ENCODE measurements at regions not wholly inside any gene's neighbourhood (a gene's known extent, or its start where the extent isn't known, plus 50 kb on each side); places are given as distances from the start of the nearest gene placed in this dataset.

DNA sequence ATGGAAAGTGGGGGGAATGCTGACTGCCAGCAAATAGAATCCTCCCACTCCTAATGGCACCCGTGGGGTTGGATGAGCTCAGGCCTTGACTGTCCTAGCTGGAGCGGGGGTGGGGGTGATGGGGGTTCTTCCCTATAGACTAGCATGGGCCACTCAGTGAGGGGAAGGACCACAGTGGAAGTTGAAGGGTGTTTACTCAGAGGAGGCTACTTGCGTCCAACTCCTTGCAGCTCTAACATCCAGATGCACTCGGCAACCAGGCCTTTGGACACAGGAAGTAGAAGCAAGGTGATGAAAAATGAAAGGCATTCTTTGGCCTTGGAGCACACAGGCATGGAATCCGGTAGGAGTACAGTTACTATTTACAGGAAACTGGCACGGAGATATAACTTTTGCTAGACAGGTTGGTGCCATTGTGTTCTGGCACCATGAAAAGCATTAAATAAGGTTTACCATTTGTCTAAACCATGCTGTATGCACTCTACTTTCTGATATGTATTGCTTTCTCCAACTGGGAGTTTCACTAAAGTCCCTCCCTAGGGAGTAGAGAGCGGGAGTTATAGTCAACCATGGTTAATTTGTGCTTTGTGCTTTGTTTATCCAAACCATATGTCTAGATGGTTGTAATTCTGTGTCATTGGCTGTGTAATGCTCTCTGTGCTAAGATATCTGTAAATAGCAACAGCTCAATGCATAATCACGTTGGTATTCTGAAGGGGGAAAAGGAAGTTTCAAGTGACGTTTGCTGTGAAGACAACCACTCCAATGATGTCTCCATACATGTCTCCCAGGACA is 125.3 kb downstream of the TSHZ3 start:
- TF ChIP-seq GATA3 (IDR thresholded peaks at IDR 0.05; ENCODE audit: low read depth, low read length) (no peak), GATA2 (IDR thresholded peaks at IDR 0.05; ENCODE audit: low read depth, low read length) (no peak)

DNA sequence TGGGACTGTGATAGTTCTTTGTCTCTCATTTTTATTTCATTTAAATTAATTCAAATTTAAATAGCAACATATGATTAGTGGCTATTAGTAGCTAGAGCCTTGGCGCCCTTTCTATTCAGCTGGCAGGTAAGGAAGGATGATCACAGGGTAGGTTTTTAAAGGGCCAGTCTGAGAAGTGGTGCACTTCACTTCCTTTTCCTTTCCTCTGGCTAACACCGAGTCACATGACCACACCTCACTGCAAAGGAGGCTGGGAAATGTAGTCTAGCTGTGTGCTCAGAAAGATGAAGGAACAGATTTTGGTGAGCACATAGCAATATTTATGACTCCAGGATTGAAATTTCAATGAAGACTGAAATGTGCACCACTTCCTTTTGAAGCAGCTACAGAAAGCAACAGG is 128.7 kb downstream of the TSHZ3 start:
- TF ChIP-seq GATA2 (IDR thresholded peaks at IDR 0.05; ENCODE audit: low read depth, low read length) (no peak), GATA3 (IDR thresholded peaks at IDR 0.05; ENCODE audit: low read depth, low read length) (no peak)

DNA sequence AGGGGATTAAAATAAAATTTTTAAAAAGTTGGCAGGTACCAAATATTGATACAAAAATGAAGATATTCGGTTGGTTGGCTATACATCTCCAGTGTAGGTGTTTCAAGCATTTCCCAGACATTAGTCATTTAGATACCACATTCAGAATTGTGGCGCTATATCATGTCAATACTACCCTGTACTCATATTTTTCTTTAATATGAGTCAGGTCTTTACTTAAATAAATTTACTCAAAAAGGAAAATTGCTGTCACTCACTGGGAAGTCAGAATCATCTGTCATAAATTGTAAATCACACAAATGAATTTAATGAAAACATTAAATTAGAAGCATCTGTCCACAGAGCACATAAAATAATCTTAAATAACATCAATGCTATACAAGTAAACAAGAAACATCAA is 134.2 kb downstream of the TSHZ3 start:
- TF ChIP-seq GATA2 (IDR thresholded peaks at IDR 0.05; ENCODE audit: low read depth, low read length) = no peak
- no peak for TF ChIP-seq GATA3 (IDR thresholded peaks at IDR 0.05; ENCODE audit: low read depth, low read length)

DNA sequence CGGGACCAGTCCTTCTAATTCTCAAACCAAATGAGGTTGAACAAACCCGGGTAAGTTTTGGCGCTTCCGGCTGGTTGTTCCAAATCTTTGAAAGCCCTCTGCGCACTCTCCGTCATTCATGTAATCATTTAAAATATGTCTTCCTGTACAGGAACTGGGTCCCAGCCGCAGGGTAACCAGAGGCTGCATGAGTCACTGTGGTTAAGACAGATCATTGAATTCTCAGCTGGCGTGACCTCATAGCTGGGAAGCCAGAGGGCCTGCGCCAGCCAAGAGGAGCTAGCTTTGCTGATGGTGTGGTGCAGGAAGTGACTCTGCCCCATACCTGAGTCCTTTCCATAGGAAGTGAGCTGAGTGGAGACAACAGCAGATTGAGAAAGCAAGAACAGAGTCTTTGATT is 135.2 kb downstream of the TSHZ3 start:
- TF ChIP-seq GATA3 (IDR thresholded peaks at IDR 0.05; ENCODE audit: low read depth, low read length) = no peak
- no peak for TF ChIP-seq GATA2 (IDR thresholded peaks at IDR 0.05; ENCODE audit: low read depth, low read length)

DNA sequence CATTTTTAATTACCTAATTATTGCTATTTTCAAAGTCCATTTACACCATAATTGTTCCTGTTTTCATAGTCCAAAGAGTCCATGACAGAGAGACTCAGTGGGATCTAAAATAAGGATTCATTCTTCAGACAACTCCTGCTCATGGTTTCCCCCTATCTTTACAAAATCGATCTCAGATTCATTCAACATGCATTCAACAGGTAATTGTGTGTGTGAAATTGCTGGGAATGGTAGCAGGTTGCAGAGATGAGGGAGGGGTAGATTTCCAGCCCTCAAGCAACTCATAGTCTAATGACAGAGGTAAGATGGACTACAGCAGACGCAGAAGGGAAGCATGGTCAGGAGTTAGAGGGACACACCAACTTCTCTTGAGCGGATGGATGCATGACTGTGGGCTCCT is 138.1 kb downstream of the TSHZ3 start:
- TF ChIP-seq GATA3 (IDR thresholded peaks at IDR 0.05; ENCODE audit: low read depth, low read length) (no peak), GATA2 (IDR thresholded peaks at IDR 0.05; ENCODE audit: low read depth, low read length) (no peak)

DNA sequence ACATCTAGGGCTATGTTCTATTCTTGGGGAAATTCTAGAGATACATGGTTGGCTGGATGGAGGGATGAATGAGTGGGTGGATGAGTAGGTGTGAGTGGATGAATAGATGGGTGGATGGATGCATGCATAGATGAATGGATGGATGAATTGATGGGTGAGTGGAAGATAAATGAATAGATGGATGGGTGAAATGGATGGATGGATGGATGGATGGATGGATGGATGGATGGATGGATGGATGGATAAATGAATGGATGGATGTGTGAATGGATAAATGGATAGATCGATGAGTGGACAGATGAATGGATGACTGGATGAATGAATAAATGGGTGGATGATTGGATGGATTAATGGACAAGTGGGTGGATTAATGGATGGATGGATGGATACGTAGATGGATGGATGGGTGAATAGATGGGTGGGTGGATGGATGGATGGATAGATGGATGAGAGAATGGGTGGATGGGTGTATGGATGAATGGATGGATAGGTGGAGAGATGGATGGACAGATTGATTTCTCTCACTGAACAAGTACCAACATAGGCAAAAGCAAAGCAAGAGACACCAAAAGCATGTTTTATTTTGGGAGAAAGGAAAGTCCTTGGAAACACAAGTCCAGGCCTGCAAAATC is 143.2 kb downstream of the TSHZ3 start:
- TF ChIP-seq GATA2 (IDR thresholded peaks at IDR 0.05; ENCODE audit: low read depth, low read length) (no peak), GATA3 (IDR thresholded peaks at IDR 0.05; ENCODE audit: low read depth, low read length) (no peak)

DNA sequence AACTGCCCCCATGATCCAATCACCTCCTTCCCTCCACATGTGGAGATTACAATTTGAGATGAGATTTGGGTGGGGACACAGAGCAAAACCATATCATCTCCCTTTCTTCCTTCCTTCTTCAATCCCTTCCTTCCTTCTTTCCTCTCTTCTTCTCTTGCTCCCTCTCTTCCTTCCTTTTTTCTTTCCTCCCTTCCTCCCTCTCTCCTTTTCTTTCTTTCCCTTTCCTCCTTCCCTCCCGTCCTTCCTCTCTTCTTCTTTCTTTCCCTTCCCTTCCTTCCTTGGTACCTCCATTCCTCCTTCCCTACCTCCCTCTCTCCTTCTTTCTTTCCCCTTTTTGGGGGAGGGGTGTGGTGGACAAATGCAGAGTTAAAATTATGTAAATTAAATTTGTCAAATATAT is 145.1 kb downstream of the TSHZ3 start:
- TF ChIP-seq GATA3 (IDR thresholded peaks at IDR 0.05; ENCODE audit: low read depth, low read length) (no peak), GATA2 (IDR thresholded peaks at IDR 0.05; ENCODE audit: low read depth, low read length) (no peak)

DNA sequence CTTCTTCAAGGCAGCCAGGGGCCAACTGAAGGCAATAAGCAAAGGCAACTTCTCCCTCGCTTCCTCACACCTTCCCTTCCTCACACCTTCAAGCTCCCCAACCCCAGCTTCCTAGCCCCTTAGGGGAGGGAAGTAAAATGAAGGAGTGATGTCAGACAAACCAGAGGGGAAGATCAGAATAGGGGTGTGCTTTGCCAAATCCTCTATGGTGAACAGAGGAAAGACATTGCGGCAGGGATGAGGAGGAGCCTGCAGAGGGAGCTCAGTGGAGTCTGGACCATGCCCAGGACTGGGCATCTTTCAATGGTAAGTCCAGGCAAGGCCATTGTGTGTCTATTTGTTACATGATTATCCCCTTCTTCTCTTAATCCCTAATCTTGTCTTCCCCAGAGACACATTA is 164.0 kb downstream of the TSHZ3 start:
- no peak for TF ChIP-seq GATA3 (IDR thresholded peaks at IDR 0.05; ENCODE audit: low read depth, low read length)
- no peak for TF ChIP-seq GATA2 (IDR thresholded peaks at IDR 0.05; ENCODE audit: low read depth, low read length)

DNA sequence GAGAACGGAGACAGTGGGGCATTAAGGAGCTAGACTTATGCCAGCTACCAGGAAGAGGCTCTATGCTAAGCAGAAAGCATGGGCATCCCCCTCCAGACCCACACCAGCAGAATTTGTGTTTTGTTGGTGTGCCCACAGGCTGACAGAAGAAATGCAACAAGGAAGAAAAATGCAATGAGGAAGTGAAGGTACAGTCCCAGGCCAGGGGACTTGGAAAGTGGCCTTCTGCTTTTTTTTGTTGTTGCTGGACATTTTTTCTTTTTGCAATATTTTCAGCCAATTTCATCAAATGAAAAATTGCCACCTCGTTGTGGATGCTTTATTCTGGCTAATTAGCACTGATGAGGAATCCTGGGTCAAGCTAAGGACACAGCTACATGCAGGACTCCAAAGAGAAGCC is 167.7 kb downstream of the TSHZ3 start:
- TF ChIP-seq GATA3 (IDR thresholded peaks at IDR 0.05; ENCODE audit: low read depth, low read length) = no peak
- TF ChIP-seq GATA2 (IDR thresholded peaks at IDR 0.05; ENCODE audit: low read depth, low read length) = no peak

DNA sequence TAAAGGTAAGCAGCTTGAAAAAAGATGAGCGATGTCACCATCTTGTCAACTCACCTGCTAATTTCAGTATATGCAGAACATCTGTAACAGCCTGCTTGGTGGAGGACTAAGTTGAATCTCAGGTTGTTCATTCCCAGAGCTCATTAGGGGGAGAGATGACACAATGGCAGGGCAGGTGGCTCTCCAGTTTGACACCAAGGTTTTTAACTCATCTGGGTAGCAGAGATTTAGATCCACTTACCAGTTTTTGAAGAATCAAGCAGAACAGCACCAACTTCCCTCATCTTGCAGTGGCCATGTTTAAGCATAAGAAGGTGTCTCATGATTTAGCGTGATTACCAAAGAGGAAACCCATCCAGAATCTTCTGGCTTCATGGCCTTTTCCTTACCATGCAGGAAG is 168.3 kb downstream of the TSHZ3 start:
- TF ChIP-seq GATA3 (IDR thresholded peaks at IDR 0.05; ENCODE audit: low read depth, low read length) (no peak), GATA2 (IDR thresholded peaks at IDR 0.05; ENCODE audit: low read depth, low read length) (no peak)

DNA sequence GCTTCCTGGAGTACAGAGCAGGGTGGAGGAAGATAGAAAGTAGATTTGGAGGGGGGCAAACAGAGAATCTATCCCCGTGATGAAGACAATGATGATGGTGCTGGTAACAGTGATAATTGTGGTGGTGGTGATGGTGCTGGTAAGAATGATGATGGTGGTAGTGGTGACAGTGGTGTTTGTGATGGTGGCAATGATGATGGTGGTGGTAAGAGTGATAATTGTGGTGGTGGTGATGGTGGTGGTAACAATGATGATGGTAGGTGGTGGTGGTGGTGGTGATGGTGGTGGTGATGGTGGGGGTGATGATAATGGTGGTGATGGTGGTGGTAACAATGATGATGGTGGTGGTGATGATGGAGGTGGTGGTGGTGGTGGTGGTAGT is 169.8 kb downstream of the TSHZ3 start:
- TF ChIP-seq GATA2 (IDR thresholded peaks at IDR 0.05; ENCODE audit: low read depth, low read length) = no peak
- TF ChIP-seq GATA3 (IDR thresholded peaks at IDR 0.05; ENCODE audit: low read depth, low read length) = no peak

DNA sequence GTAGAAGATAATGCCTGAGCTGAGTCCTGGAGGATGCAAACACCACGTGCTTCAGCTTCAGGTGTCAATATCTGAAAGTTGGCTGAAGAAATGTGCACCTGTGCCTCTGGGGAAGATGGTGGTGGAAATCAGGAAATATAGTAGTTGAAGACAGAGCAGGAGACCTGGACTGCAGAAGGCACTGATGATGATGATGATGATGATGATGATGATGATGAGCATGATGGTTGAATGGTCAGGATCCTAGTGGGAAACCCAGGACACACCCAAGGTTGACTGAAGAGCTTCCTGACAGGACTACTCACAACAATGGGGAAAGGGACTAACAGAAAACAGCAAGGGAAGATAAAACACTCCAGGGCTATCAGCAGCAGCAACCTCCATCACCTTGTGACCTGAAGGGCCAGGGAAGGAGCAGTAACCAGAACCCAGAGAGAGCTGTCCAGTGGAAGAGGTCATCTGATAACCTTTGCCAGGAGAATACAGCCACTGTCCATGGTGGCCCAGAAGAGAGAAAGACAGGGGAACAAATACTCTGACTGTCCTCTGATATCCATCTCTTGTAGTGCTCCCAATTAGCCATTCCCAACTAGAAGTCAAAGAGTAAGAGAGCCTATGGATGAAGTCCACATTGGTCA is 170.3 kb downstream of the TSHZ3 start:
- TF ChIP-seq GATA3 (IDR thresholded peaks at IDR 0.05; ENCODE audit: low read depth, low read length) (no peak), GATA2 (IDR thresholded peaks at IDR 0.05; ENCODE audit: low read depth, low read length) (no peak)

DNA sequence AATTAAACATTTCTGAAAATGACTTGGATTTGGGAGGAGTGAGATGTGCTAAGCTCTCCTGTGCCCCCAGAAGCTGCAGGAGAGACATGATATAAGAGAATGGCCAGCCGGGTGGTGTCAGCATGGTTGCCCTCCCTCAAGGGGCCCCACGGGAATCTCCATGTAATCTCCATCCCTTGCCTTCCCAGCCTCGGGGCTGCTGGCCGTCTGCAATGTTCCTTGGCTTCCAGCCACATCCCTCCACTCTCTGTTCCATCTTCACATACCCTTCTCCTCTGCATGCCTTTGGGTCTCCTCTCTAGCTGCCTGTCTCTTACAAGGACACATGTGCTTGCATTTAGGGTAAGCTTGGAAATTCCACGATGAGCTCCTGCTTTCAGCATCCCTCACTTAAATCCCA is 172.0 kb downstream of the TSHZ3 start:
- TF ChIP-seq GATA2 (IDR thresholded peaks at IDR 0.05; ENCODE audit: low read depth, low read length) = no peak
- no peak for TF ChIP-seq GATA3 (IDR thresholded peaks at IDR 0.05; ENCODE audit: low read depth, low read length)

DNA sequence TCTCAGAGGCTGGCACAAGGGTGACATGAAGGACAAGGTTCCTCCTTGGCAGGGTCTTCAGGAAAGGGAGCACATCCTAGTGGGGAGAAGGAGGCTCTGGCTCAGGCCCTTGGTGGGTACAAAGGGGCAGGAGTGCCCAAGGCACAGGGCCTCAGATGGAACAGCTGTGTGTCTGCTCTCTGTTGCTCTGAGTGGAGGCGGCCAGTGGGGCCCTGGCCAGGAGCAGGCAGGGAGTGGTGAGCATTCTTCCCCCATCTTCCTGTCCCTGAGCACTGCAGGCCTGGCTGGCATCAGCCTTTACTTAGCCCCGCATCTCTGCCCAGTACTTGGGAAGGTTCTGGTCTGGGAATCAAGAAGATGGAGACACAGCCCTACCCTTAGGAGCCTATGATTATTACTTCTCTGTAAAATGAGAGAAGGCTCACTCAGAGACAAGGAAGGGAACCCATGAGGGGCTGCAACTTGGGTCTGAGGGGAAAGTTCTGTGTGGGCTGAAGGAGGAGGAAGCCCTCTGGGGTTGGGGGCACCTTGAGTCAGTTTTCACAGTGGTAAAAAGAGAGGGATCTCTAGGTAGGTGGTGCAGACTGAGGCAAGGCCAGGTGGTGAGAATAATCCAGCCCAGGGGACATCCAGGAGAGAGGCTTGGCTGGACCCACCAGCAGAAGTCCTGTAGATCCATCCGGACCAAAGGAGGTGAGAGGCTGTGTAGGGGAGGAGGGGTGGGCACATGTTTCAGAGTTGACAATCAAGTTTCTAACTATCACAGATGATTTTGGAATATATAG is 173.5 kb downstream of the TSHZ3 start:
- TF ChIP-seq GATA3 (IDR thresholded peaks at IDR 0.05; ENCODE audit: low read depth, low read length) = no peak
- TF ChIP-seq GATA2 (IDR thresholded peaks at IDR 0.05; ENCODE audit: low read depth, low read length) = no peak
